ENCODE measurements at regions not wholly inside any gene's neighbourhood (a gene's known extent, or its start where the extent isn't known, plus 50 kb on each side); places are given as distances from the start of the nearest gene placed in this dataset.
"Not testable (repeated sequence)": the region's sequence is repeated elsewhere in the genome, so short reads cannot be mapped to it uniquely, and the experiment has no call there.

DNA sequence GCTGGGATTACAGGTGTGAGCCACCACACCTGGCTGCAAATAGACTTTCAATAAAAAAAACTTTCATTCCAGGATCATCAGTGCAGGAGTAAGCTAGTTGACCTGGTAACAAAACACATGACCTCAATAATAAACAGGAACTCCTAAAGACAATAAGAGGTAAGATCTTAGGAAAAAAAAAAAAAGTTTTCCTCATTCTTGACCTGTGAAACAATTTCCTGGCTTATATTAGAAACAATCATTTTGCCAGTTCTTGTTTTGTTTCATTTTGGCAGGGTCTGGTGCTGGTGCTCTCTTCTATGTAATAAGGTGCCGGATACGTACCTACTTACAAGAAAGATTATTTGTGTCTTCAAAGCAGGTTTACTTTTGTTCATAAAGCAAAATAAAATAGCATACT, 90.6 kb upstream of the AMN1 start:
- no peak for DNase-seq

DNA sequence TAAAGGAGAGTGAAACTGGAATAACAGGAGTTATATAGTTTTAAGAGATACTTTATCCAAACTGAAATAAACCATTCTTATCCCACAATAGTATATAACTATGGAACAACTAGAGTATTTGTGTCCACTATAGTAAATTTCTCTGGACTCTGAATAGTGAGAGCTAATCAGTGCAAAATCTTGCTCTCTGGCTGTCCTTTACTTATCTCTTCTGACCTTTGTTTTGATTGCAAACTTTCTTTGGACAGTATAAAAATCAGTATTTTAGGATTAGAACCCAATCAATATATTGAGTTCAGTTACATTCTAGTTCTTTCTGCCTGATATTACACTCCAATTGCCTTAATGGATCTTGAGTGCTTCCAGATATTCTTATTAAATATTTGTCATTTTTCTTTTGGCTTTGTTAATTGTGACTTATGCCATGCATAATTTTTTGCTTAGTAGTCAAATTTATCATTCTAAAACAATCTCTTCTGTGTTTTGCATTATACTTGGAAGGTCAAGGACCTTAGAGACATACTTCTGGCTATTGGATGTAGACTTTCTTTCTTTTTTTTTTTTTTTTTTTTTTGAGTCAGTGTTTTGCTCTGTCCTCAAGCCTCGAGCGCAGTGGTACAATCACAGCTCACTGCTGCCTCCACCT, 89.9 kb upstream of the AMN1 start:
- DNase-seq: no peak

DNA sequence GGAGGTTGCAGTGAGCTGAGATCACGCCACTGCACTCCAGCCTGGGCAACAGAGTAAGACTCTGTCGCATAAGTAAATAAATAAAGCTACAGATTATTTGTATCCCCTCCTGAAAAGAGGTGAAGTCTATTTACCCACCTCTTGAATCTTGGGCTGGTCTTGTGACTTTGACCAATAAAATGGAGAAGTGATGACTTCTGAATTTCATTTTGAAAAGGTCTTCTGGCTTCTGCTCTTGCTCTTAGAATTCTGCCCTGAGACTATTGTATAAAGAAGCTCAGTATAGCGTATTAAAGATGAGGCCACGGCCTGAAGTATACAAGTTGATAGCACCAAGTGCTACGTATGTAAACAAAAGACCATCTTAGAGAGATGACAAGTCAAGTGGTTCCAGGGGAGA, 88.3 kb upstream of the AMN1 start:
- no peak for DNase-seq

DNA sequence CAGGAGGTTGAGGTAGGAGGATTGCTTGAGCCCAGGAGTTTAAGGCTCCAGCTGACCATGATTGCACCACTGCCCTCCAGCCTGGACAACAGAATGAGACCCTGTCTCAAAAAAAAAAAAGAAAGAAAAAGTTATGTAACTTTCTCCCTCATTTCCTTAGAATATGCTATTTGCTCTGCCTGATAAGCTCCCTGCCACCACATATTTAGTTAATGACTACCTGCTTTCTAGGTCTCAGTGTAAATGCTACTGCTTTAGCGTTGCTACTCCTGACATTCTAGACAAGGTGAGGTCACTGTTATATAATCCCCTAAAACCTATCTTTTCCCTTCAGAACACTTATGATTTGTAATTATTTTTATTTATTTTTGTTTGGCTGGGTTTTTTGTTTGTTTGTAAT, 86.3 kb upstream of the AMN1 start:
- no peak for DNase-seq

DNA sequence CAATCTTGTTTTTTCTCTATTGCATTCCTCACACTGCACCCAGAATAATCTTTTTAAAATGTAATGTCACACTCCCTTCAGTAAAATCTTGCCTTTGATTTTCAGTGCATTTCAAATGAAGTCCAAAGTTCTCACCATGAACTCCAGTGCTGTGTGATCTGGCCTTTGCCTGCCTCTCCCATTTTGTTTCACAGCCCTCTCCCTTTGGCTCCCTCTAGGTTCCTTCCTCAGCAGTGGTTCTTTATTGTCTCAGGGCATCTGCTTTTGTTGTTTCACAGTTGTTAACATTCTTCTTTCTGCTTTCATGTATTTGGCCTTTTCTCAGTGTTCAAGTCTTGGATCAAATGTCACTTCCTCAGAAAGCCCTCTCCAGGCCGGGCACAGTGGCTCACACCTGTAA, 84.5 kb upstream of the AMN1 start:
- DNase-seq: no peak

DNA sequence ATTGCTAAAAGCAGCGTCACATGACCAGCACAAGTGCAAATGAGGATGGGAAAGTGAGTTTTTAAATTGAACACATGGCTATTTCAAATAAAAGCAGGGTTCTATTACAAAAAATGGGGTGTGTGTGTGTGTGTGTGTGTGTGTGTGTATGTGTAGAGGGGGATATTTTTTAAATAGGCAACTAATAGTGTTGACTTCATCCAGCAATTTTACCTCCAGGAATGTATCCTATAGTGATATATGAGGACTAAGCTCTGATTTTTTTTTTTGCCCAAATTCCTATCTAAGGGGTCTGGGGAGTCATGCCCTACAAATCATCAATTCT, 78.9 kb upstream of the AMN1 start:
- DNase-seq: no peak

DNA sequence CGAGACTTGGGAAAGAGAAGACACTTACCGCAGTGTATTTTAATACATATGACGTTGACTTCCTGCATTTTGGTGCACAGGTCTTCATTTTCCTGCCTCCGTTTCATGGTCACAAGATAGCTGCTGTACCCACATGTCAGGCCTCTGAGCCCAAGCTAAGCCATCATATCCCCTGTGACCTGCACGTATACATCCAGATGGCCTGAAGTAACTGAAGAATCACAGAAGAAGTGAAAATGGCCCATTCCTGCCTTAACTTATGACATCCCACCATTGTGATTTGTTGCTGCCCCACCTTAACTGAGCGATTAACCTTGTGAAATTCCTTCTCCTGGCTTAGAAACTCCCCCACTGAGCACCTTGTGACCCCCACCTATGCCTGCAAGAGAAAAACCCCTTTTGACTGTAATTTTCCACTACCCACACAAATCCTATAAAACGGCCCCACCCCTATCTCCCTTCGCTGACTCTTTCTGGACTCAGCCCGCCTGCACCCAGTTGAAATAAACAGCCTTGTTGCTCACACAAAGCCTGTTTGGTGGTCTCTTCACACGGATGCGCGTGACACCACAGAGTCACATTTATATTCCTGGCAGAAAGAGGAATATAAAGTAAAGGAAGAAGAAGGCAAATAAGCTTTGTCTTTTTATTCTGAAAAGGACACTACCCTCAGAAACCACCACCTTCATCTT, 78.4 kb upstream of the AMN1 start:
- DNase-seq: not testable (repeated sequence)

DNA sequence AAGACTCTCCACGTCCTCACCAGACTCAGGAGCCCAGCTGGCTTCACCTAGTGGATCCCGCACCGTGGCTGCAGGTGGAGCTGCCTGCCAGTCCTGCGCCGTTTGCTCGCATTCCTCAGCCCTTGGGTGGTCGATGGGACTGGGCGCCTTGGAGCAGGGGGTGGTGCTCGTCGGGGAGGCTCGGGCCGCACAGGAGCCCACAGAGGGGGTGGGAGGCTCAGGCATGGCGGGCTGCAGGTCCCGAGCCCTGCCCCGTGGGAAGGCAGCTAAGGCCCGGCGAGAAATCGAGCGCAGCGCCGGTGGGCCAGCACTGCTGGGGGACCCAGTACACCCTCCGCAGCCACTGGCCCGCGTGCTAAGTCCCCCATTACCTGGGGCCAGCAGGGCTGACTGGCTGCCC, 76.9 kb upstream of the AMN1 start:
- DNase-seq: not testable (repeated sequence)

DNA sequence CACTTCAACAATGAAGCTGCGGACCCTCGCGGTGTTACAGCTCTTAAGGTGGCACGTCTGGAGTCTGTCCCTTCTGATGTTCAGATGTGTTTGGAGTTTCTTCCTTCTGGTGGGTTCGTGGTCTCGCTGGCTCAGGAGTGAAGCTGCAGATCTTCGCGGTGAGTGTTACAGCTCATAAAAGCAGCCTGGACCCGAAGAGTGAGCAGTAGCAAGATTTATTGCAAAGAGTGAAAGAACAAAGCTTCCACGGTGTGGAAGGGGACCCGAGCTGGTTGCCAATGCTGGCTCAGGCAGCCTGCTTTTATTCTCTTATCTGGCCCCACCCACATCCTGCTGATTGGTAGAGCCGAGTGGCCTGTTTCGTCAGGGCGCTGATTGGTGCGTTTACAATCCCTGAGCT, 75.9 kb upstream of the AMN1 start:
- DNase-seq: not testable (repeated sequence)

DNA sequence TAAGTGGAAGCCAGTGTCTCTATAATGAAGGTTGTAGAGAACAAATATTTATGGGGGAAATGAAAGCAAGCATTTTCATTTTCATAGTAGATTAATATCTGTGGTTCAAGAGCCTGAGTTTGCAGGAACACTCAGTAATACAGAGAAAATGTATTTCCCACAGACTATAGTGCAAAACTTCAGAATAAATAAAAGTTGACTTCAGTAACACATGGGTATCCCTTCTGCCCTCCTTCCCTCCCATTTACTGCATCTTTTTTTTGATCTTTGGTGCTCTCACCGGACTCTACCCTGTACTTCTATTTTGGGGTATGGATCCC, 75.3 kb upstream of the AMN1 start:
- no peak for DNase-seq

DNA sequence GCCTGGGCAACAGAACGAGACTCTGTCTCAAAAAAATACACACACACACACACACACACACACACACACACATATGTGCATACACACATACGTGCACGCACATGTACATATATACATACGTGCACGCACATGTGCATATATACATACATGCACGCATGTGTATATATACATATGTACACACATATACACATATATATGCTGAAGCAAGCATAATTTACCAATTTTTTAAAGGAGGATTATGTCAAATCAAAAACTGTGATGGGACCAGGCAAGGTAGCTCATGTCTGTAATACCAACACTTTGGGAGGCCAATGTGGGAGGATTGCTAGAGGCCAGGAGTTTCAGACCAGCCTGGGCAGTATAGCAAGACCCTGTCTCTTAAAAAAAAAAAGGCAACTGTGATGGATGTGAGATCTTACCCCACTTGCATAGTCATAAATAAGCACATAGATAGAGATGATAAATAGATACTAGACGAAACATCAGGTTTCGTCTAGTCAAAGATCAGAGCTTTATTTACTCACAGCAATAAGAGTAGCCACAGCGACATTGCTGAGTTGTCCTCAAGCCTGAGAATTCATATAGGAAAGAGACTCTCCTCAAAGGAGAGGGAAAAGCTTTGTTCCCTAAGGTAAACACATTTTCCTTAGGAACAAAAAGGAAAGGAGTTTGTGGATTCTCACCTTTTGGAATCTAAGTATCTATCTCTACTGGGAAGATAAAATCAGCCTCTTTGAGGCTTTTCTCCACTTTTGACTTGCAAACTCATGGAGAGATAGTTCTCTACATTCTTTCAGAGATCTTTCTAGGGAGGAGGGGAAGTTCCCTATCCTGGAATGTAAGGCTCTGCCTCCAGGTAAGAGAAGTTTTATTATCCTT, 74.7 kb upstream of the AMN1 start:
- DNase-seq: no peak

DNA sequence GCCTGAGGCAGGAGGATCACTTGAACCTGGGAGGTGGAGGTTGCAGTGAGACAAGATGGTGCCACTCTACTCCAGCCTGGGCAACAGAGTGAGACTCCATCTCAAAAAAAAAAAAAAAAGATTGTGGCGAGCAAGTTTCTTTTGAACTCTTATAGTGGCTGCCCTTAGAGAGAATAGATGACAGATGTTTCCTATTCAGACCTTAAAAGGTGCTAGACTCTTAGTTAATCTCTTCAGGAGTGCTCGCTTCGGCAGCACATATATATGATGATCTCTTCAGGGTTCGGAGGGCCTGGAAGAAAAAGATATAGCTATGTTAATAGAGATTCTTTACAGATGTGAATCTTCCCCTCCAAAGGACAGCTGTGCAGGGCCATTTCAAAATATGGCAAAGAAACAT, 73.1 kb upstream of the AMN1 start:
- DNase-seq: no peak

DNA sequence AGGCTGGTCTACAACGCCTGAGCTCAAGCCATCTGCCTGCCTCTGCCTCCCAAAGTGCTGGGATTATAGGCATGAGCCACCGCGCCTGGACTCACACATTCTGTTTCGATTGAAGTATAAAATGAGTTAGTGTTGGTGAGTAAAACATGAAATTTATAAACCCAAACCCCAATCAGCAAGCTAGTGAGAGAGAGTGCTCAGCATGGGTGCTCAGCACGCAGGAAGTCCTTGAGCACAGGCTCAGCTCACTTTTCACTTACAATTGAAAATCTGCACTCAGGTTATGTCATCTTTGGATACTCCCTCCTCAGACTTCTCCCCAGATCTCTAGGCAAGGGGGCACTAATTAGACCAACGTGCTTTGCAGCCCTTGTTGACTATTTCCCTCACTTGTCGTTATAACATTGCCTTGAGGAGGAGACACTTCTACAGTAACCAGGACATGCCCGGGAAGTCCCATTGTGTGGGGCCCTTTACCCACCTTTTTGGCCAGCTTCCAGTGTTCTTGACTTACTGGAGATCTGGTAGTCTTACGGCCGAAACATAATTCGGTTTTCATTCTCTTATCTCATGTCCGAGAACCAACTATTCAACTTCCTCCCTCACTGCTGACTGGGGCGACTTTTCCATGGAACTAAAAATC, 68.5 kb upstream of the AMN1 start:
- no peak for DNase-seq

DNA sequence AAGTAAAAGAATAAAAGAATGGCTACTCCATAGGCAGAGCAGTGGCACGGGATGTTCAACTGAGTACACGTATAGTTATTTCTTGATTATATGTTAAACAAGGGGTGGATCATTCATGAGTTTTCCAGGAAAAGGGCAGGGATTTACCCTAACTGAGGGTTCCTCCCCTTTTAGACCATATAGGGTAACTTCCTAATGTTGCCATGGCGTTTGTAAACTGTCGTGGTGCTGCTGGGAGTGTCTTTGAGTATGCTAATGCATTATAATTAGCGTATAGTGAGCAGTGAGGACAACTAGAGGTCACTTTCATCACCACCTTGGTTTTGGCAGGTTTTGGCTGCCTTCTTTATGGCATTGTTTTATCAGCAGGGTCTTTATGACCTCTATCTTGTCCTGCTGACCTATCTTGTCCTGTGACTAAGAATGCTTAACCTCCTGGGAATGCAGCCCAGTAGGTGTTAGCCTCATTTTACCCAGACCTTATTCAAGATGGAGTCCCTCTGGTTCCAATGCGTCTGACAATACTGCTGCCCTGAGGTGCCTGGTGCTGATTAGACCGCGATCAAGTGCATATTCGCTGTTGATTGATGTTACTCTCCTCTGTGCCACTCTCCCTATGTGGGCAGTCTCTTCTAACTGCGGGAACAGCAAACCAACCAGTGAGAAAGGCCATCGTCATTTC, 67.6 kb upstream of the AMN1 start:
- no peak for DNase-seq

DNA sequence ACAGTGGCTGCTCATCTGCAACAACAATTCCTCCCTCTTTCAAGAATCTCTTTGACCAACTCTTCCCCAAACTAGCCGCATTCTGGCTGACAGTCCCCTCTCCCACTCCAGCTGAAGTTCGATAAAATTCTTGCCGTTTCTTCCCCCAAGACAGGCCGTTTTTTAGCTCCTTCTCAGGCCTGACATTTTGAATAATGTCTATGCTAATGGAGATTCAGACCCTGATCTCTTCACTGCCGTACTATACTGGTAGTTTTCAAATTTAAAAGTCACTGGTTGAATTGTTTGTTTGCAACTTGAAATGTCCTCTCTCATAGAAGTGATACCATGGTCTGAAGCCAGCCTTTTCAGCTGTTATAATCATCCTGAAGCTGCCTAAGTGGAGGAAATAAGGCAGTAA, 65.9 kb upstream of the AMN1 start:
- DNase-seq: no peak

DNA sequence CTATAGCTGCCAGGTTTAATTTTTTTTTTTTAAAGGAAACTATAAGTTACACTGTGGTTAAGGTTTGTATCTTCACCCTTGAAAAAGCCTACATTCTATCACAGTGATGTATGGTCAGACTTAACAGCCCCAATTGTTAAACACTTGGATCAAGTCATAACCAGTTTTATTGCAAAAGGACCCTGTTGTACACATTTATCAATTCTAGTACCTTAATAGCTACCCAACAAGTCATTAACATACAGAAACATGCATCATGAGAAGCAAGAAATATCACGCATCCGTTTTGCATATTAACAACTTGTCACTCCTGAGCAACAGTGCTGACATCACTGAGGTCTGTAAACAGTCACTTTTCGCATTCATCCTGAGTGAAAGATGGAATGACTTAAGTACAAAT, 62.4 kb upstream of the AMN1 start:
- not testable (repeated sequence) for DNase-seq

DNA sequence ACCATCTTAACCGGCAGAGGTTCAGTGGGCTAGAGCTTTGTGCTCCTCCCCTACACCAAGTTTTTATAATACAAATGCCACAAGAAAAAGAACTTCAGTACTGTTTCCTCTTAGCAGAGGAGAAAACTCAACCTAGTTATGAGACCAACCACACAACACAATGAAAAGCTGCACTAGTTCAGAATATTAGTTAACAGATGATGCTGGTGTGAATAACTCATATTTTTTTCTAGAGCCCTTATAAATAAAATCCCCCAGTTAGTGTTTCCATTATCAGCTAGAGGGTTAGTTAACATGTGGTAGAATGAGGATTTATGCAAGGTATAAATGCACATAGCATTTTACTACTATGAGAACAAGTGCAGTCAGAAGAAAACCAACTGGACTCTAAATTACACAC, 61.9 kb upstream of the AMN1 start:
- DNase-seq: no peak

DNA sequence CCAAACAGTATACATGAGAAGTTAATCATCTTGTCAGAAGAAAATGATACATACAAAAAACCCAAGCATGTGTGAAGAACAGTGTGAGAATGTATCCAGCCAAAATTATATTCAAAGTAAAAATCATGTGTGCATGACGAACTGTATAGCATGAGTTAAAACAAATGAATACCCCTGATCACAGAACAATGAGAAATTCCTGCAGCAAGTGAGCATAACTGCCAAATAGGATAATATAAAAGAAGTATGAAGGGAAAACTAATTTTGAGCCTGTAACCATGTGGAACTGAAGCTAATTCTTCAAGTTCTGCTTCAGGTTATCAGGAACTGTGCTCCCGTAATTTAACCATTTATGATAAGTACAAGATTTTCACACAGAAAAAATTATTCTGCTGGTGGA, 56.5 kb upstream of the AMN1 start:
- no peak for DNase-seq

DNA sequence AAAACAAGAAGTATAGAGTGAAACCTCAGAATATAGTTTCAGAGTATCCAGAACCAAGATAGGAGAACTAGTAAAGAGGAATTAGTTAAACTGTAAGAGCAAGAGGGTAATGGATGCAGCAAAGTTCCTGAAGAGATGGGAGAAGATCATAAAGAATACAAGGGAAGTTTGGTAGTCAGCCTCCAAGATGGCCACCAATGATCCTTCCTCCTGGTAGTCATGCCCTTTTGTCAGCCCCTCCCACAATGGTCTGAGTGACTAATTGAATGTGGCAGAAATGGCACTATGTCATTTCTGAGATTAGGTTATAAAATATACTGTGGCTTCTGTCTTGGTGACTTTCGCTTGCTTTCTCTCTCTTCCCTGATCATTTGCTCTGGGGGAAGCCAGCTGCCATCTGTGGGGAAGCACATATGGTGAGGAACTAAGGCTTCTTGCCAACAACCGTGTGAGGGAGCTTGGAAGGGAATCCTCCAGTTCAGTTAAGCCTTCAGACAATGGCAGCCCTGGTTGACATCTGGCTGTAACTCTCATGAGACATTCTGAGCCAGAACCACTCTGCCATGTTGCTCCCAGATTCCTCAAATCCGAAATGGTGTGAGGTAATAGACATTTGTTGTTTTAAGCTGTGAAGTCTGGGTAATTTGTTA, 55.3 kb upstream of the AMN1 start:
- no peak for DNase-seq

DNA sequence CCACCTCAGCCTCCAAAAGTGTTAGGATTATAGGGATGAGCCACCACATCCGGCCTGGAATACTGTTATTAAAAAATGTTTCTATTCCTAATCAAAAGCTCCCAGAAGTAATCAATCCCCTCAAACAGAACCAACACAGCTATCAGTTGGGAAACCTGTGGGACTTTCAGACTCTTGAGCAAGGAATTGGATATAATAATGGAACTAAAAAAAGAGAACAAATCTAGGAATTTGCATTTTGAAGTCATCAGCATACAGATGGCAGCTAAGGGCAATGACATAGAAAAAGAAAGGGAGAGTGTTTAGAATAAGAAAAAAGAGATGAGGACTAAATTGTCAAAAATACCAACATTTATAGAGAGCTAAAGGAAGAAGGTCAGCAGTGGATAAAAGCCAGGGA, 54.7 kb upstream of the AMN1 start:
- no peak for DNase-seq

DNA sequence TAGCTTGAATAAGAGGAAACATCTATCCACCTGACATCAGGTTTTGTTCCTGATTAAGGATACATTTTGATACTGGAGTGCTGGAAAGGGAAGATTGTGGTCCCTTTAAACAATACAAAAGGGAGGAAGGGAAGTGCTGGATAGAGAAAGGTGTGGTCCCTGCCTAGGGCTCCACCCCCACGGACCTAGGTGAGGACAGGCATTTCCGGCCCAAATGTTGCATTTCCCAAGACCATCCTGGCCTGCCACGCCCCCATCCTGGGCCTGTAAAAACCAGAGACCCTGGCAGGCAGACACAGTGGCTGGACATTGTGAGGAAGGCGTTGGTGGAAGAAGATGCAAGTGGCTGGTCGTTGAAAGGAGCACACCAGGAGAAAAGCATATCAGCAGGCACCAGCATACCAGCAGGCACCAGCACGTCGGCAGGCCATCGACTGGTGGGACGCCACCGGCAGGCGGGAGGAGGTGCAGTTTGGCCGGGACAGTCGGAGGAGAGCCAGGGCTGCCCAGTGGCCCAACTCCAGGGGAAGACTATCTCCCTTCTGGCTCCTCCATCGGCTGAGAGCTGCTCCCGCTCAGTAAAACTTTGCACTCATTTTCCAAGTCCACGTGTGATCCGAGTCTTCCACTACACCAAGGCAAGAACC, 53.2 kb upstream of the AMN1 start:
- no peak for DNase-seq

DNA sequence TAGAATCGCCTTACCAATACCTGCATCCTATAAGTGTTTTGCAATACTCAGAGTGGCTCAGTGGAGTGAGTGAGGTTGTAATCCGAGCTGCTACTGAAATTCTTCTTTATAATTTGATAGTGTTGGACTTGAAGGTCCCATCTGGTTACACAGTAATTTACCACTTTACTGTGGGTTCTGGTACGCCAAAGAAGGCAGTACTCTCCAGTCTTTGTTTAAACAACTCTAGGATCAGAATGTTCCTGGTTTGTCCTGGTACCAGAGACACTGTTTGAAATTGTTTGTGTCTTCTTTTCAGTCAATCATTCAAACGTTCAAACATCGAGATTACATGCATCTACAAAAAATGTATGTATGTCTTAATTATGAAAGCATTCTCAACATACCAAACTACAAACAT, 51.3 kb upstream of the AMN1 start:
- DNase-seq: no peak

All from AML-193 (cell line).